HUES48 (cell line): ENCODE measurements at regions not wholly inside any gene's neighbourhood (a gene's known extent, or its start where the extent isn't known, plus 50 kb on each side); places are given as distances from the start of the nearest gene placed in this dataset.

Experiments used
- H3K27ac ChIP-seq: one replicate; pipeline ENCODE4 v1.7.0; 2013; ENCODE audit warnings: low read depth, low read length, inconsistent platforms
- H3K27me3 ChIP-seq: 2 replicates; pipeline ENCODE4 v1.6.1; 2013; ENCODE audit warnings: mild to moderate bottlenecking, low read length; ENCODE audit not compliant: control insufficient read depth, insufficient read depth
- H3K36me3 ChIP-seq: 2 replicates; pipeline ENCODE4 v1.6.1; 2013; ENCODE audit warnings: low read length; ENCODE audit not compliant: control insufficient read depth, insufficient read depth
- H3K4me1 ChIP-seq: 2 replicates; pipeline ENCODE4 v1.6.1; 2013; ENCODE audit warnings: mild to moderate bottlenecking, low read length; ENCODE audit not compliant: control insufficient read depth, insufficient read depth
- H3K4me3 ChIP-seq: 2 replicates; pipeline ENCODE4 v1.5.1; 2013; ENCODE audit warnings: mild to moderate bottlenecking, low read depth, low read length
- H3K9ac ChIP-seq: 2 replicates; pipeline ENCODE4 v1.6.1; 2013; ENCODE audit warnings: mild to moderate bottlenecking, low read depth, low read length, moderate library complexity
- H3K9me3 ChIP-seq: 2 replicates; pipeline ENCODE4 v1.6.1; 2013; ENCODE audit warnings: low read length; ENCODE audit not compliant: control insufficient read depth, insufficient read depth

DNA sequence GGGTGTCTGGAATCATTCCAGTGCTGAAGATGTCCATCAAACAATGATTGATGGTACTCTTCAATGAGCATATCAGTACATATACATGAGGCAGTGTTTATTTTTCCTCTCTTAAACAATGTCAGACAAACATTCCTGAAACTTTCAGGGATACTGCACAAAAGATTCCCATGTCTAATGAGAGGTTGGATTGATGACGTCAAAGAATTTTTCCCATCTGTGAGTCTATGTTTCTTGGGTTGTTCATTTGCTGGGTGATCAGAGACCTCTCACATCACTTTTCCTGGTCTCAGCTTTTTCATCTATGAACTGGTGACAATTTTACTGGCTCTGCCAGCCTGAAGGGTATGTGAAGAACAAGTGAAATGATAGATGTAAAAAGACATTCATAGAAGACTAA, 325.5 kb downstream of the EN1 start:
- no peaks in the 10 kb centered on the region for H3K36me3 ChIP-seq
- H3K4me1 ChIP-seq = no peaks in the 10 kb centered on the region
- no peak overlapping the region for H3K27ac ChIP-seq
- H3K4me3 ChIP-seq = no peak overlapping the region
- no peak overlapping the region for H3K9ac ChIP-seq
- H3K9me3 ChIP-seq = peaks cover 23% of the 10 kb centered on the region
- no peaks in the 10 kb centered on the region for H3K27me3 ChIP-seq

DNA sequence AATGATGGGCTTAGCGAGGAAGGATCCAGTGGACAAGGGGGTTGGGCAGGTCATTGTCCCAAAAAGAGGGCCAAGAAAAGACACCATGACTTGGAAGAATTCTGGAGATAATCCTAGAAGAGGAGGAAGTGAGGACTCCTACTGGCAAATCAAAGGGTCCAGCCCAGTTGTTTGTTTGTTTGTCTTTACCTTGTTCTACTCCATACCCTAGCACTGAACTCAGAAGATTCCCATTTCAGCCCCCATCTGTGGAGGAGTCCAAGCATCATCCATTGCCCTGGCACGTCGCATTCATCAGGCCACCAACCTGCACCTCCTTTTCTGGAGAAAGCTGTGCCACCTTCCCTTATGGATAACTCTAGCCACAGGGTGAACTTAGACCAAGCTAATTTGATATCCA, 326.2 kb downstream of the EN1 start:
- peaks cover 23% of the 10 kb centered on the region for H3K9me3 ChIP-seq
- no peak overlapping the region for H3K4me3 ChIP-seq
- no peaks in the 10 kb centered on the region for H3K36me3 ChIP-seq

DNA sequence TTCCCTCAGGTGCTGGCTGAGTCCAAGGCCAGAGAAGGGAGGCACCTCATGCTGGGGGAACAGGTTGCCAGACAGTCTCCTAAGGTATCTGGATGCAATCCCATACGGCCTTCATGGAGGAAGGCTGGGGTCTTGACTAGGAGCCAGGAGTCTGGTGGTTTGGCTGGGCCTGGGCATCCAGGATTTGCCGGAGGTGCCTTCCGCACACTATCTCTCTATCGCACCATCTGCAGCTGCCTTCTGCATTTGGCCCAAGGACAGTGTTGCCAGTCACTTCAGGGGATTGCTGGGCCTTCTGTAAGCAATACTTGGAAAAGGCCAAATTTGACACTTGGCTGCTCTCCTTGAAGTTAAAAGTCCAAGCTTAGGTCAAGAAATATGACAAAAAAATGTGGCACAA, 327.2 kb downstream of the EN1 start:
- Histone ChIP-seq H3K36me3 (no peaks in the 10 kb centered on the region), H3K9ac (no peak overlapping the region), H3K27me3 (no peaks in the 10 kb centered on the region), H3K27ac (no peak overlapping the region), H3K4me1 (no peaks in the 10 kb centered on the region), H3K9me3 (peaks cover 23% of the 10 kb centered on the region), H3K4me3 (no peak overlapping the region)

More for the DNA sequence above, 326.2 kb downstream of the EN1 start:
- no peak overlapping the region for H3K9ac ChIP-seq
- H3K27ac ChIP-seq = no peak overlapping the region
- H3K4me1 ChIP-seq = no peaks in the 10 kb centered on the region
- no peaks in the 10 kb centered on the region for H3K27me3 ChIP-seq

DNA sequence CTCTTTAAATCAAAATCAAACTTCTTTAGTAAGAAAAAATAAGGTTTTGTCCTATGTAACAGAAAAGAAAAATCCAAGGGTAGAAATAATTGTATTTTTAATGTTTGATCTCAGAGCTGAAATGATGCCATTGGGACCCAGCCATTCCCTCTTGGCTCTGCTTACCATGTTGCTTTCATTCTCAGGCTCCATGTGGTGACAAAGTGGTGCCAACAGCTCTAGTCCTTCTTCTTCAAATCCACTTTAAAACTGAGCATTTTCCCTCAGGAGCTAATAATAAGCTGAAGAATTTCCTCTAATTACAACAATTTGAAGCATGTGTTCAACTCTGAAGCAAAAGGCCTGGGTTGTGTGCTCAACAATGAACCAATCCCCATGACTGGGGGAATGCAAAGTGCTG, 327.9 kb downstream of the EN1 start:
- no peaks in the 10 kb centered on the region for H3K36me3 ChIP-seq
- H3K9me3 ChIP-seq = peaks cover 23% of the 10 kb centered on the region
- no peak overlapping the region for H3K27ac ChIP-seq
- no peaks in the 10 kb centered on the region for H3K27me3 ChIP-seq
- H3K4me3 ChIP-seq = no peak overlapping the region
- H3K9ac ChIP-seq = no peak overlapping the region
- H3K4me1 ChIP-seq = no peaks in the 10 kb centered on the region

DNA sequence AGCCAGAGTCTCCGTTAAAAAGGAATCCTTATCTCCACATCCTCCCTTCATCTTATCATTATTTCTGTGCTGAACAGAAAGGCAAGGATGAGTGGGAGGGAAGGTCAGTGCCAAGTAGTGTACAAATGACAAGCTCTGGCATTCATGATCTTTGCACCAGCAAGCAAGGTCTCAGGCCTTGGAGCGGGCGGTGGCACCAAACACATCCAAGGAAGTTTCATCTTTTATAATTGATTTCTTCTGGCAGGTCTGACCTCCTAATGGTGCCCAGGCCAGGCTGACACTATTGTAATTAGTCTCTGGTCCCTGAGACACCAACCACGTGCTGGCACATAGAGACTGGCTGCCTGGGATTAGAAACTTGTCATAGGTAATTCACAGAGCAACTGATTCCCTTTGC, 336.6 kb downstream of the EN1 start:
- no peak overlapping the region for H3K27ac ChIP-seq
- no peaks in the 10 kb centered on the region for H3K36me3 ChIP-seq
- H3K4me3 ChIP-seq = no peak overlapping the region
- H3K9me3 ChIP-seq = no peaks in the 10 kb centered on the region
- no peaks in the 10 kb centered on the region for H3K27me3 ChIP-seq
- peaks cover 7% of the 10 kb centered on the region; the same call in 1 of the 2 replicates for H3K4me1 ChIP-seq
- no peak overlapping the region for H3K9ac ChIP-seq

DNA sequence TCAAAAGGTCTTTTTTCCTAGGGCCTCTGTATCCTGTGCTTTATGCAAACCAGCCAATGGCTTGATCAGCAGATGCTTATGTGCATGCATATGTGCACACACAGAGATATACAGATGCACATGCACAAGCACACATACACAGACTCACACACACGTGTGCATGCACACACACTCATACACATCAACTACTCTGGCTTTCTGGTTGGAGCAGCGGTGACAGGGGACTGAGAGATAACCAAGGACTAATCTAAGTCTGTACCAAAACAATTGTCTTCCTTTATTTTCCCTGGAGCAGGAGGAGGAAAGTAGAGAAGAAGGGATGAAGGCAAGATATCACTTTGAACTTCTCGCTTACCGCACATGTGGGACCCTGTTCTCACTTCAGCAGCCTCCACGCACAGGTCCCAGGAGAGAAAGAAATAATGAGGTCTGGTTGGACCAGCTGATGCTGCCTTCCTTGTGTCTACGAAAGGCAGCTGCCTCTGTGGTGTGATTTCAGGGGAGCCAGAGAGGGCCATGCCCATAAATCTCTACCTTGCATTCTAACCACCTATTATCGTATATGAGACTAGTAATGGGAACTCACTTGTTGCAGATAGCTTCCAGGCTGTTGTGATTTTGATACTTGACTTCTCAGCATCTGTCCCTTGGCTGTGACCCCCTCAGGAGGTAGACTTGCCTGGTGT, 338.0 kb downstream of the EN1 start:
- H3K36me3 ChIP-seq = no peaks in the 10 kb centered on the region
- no peak overlapping the region for H3K9ac ChIP-seq
- H3K27me3 ChIP-seq = no peaks in the 10 kb centered on the region
- H3K9me3 ChIP-seq = no peaks in the 10 kb centered on the region
- peaks cover 7% of the 10 kb centered on the region; the same call in 1 of the 2 replicates for H3K4me1 ChIP-seq
- no peak overlapping the region for H3K4me3 ChIP-seq
- no peak overlapping the region for H3K27ac ChIP-seq

DNA sequence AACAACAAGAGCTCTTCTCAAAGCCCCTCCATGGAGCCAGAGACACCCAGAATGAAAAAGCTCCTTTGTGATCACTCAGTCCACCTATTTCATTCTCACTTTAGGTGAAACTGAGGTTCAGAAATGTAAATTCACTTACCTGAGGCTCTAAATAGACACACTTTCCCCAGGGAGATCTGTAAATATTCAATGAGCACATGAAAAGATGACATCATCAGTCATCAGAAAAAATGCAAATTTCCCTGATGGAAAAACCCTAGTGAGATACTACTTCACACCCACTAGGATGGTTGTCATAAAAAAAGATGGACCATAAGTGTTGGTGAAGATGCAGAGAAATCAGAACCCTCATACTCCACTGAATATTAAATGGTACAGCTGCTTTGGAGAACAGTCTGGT, 339.2 kb downstream of the EN1 start:
- Histone ChIP-seq H3K36me3 (no peaks in the 10 kb centered on the region), H3K9me3 (no peaks in the 10 kb centered on the region), H3K27ac (no peak overlapping the region), H3K4me3 (no peak overlapping the region), H3K27me3 (no peaks in the 10 kb centered on the region), H3K4me1 (peaks cover 7% of the 10 kb centered on the region; the same call in 1 of the 2 replicates), H3K9ac (no peak overlapping the region)

DNA sequence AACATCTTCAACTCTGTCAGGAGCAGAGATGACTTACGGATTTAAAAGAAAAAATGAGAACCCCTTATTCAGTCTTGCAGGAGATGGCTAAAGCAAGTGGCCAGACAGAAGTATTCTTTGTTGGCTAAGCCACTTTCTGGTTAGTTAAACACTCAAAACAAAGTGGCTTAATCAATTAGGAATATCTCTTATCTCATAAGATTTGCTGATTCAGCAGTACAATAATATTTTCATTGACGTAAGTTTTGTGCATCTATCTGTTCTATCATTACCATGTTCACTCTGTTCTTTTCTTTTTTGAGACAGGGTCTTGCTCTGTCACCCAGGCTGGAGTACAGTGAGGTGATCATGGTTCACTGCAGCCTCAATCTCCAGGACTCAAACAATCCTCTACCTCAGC, 342.0 kb downstream of the EN1 start:
- peaks cover 11% of the 10 kb centered on the region; the same call in 1 of the 2 replicates for H3K4me1 ChIP-seq
- no peaks in the 10 kb centered on the region for H3K9me3 ChIP-seq
- H3K36me3 ChIP-seq = no peaks in the 10 kb centered on the region
- H3K27me3 ChIP-seq = no peaks in the 10 kb centered on the region
- H3K27ac ChIP-seq = no peak overlapping the region
- no peak overlapping the region for H3K4me3 ChIP-seq
- no peak overlapping the region for H3K9ac ChIP-seq

DNA sequence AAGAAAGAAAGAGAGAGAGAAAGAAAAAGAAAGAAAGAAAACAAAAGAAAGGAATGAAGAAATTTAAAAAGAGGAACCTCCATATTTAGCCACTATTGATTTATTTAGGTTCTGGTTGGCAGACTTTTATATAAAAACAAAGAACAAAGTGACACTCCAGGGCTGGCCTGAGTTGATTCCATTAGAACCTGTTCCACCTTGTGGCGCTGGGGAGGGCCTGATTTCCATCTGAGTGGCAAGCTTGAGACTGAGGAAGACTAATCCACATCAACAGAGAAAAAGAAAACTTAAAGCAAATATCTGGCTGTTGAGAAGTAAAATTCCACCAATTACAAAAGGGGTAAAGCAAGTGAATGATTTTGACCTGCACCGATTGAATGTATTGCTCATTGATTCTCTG, 345.3 kb downstream of the EN1 start:
- Histone ChIP-seq H3K27me3 (no peaks in the 10 kb centered on the region), H3K27ac (no peak overlapping the region), H3K4me3 (no peak overlapping the region), H3K4me1 (peaks cover 4% of the 10 kb centered on the region; the same call in 1 of the 2 replicates), H3K36me3 (no peaks in the 10 kb centered on the region), H3K9me3 (no peaks in the 10 kb centered on the region), H3K9ac (no peak overlapping the region)

DNA sequence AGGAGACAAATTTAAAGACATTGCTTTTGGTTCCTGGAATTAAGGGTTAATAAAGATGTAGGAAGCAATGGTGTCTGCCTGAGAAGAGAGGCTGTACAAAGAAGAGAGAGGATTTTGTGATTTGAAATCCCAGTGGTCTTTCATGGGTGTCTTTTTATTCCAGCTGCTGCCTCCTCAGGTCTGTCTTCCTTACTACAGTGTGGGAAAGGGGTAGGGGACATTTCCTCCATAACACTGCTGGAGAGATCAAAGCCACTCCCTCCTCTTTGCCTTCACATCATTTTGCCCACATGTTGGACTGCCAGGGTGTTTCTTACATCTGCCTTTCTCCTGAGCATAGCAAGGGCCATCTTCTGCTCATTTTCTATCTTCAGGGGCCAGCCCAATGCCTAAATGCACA, 348.5 kb downstream of the EN1 start:
- Histone ChIP-seq H3K27ac (no peak overlapping the region), H3K36me3 (no peaks in the 10 kb centered on the region), H3K9ac (no peak overlapping the region), H3K9me3 (no peaks in the 10 kb centered on the region), H3K27me3 (no peaks in the 10 kb centered on the region), H3K4me1 (peaks cover 5% of the 10 kb centered on the region; the same call in 1 of the 2 replicates), H3K4me3 (no peak overlapping the region)

DNA sequence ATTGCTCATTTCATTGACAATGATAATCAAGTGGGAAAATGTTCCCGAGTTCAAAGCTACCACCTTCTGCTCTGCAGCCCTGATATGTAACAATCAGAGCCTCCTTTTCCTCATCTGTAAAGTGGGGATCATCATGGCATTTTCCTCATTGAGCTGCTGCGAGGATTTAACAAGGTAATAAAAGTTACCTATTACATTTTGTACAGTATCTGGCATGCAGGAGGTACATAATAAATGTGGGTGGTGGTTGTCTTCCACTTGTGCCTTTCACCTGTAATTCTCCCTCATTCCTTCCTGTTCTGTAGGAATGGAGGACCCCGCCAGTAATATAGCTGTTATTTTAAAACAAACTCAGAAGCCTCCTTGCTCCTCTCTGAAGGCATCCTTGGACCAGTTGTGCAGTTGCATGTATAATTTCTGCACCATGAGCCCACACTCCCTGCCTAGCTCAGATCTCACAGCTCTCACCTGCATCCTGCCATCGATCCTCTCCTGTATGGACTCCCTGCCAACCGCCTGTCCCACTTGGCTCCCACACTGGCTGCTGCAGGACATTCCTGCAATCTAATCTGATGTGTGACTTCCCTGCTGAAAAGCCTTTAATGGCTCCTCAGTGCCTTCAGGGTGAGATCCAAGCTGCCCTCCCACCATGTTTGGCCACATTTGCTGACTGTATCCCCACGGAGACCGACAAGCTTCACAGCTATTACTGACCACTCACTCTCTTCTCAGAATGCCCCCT, 350.4 kb downstream of the EN1 start:
- Histone ChIP-seq H3K9ac (no peak overlapping the region), H3K4me1 (peaks cover 13% of the 10 kb centered on the region; the same call in 1 of the 2 replicates), H3K27ac (no peak overlapping the region), H3K9me3 (0 out of 2 replicates have a peak, but pooled peaks cover 2% of the 10 kb centered on the region), H3K36me3 (no peaks in the 10 kb centered on the region), H3K27me3 (no peaks in the 10 kb centered on the region), H3K4me3 (no peak overlapping the region)
